DMS 273 treated with DMSO at 0.1 percent for 48 hours (cell line): ENCODE measurements at regions not wholly inside any gene's neighbourhood (a gene's known extent, or its start where the extent isn't known, plus 50 kb on each side); places are given as distances from the start of the nearest gene placed in this dataset.
"Not testable (repeated sequence)": the region's sequence is repeated elsewhere in the genome, so short reads cannot be mapped to it uniquely, and the experiment has no call there.

Experiments
- DNase-seq: peaks from one replicate; lab custom pipeline; 2025; lab: John Stamatoyannopoulos, UW

DNA sequence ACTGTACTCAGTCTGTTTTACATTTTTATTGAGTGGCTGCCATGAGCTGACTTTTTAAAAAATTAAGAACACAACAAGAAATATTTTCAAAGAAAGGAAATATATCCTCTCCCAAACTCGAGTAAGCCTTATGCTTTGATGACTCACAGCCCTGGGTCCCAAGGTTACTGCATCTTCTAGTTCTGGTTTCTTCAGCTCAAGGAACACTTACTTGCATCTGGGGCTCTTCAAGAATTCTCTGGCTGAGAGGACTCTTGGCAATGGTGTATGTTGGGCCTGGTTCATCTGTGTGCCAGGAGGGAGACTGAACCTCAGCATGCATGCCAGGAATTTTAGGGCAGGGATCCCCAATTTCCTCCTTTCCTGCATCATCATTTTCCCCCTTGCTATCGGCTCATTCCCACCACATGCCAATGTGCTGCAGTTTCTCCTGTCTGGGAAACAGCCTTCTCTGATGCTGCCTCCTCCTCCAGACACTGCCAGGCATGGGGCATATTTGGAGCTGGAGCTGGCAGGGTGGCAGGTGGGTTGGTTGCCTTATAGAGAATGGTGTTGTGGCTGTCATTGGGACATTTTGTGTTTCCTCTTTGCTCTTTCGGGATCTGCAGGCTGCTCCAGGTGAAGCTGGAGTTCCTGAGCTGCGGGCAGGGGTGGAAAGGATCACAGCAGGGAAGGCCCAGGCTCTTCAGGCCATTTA lies 192.2 kb upstream of the HS6ST1 start:
- no peak for DNase-seq

DNA sequence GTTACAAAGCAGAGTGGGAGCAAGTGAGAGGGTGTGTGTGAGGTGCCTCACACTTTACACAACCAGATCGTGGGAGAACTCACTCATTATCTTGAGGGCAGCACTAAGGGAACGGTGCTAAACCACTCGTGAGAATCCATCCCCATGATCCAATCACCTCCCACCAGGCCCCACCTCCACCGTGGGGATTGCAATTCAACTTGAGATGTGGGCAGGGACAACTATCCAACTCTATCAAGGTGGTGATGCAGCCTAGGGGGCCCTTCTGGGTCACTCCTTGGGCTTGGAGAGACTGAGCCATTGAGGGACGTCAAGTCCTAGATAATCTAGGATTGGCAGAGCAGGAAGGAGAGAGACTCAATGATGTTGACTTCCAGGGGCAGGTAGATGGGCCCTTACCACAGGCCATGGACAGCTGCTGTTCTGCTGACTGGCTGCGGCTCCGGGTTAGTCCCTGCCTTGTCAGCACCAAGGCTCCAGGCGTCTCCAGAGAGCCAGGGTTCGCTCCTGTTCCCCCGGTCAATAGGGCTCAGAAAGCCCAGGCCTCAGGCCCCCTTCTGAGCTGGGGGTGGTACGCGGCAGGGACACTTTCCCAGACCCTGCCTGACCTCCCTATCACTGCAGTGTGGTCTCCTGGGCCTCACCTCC lies 193.2 kb upstream of the HS6ST1 start:
- no peak for DNase-seq

DNA sequence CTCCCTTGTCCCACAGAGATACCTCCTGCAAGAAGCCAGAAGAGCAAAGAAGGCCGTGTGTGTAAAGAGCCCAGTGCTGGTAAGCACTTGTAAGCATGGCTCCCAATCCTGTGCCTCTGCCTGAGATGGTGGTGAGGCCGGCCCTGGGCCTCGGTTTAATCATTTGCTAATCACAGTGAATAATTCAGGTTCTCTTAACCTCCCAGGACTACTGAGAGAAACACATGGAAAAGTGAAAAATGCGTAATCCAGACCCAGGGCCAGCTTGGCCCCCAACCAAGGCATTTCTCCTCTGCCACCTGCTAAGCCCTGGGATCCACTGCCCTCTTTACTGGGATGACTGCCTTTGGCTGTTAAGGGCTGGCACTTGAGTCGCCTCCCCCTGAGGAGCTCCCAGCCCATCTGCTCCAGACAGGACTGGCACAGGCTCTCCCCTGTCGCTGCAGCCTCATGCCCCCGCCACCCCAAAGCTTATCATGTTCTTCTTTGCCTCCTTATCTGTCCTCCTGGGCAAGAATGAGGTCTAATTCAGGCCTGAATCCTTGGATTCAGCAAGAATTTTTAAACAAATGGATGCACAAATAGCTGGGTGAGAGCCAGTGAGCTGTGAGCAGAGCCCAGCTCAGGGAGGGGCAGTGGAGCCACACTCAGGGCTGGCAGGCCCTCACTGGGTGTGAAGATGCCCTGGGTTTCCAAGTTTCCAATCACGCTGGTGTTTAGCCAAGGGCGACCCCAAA lies 193.9 kb upstream of the HS6ST1 start:
- DNase-seq = no peak

GRCh38 chr2:128513116-128513960 lies 194.7 kb upstream of the HS6ST1 start:
- no peak for DNase-seq

DNA sequence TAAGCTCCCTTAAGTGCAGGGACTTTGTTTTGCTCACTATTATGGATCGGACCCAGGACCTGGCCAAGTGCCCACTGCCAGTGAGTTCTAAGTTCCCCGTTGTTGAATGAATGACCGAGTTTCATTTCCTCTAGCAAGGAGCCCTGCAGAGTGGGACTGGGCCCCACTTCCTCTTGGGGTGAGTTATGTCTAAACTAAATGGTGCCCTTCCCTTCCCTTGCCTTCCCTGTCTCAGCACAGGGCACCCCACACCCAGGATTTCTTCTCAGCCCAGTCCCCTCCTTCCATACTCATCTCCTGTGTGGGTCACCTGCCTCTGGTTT lies 195.3 kb upstream of the HS6ST1 start:
- no peak for DNase-seq

- DNase-seq = no peak
These were observed 195.9 kb upstream of the HS6ST1 start for GRCh38 chr2:128514555-128514955.

- no peak for DNase-seq
These were observed 198.3 kb upstream of the HS6ST1 start for GRCh38 chr2:128516938-128517337.

DNA sequence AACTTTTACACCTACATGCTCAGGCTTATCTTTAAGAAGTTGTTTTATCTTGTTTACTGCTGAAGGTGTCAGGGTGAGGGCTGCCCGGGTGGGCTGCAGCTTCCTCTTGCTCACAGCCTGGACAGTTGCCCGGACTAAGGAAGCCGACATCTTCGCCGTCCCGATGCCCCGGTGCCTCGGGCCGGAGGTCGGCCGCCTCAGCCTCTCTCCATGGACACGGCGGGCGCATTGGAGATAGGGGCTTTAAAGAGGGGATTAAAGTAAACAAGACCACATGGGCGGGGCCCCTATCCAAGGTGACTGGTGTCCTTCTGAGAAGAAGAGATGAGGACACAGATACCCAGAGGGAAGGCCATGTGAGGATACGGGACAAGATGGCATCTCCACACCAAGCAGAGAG lies 200.4 kb upstream of the HS6ST1 start:
- not testable (repeated sequence) for DNase-seq

DNA sequence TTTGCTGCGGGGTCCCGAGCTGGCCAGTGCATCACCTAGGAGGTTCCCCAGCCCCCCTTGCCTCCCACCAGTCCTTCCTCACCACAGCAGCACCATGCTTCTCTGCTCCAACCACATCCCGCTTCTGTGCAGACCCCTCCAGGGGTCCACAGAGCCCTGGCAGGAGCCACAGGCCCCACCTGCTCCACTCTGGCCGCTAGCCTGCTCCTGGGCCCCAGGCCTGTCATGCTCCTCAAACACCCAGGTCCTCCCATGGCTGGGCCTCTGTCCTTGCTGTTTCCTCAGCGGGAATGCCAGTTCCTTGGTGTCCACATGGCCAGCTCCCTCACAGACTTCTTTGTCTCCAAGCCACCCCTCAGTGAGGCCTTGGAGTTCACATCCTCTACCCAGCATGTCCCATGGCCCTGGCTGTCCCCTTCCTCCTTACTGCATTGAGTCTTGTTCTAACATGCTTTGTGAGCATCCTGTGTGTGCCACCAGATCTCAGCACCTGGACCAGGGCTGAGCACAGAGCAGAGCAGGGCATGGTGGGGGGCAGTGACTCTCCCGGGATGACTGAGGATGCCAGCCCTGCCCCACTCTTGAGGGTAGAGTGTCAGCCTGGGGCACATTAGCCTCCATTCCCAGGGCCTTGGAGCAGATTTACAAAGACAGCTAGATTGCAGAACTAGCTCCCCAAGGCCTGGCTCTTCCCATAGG lies 201.0 kb upstream of the HS6ST1 start:
- no peak for DNase-seq

DNA sequence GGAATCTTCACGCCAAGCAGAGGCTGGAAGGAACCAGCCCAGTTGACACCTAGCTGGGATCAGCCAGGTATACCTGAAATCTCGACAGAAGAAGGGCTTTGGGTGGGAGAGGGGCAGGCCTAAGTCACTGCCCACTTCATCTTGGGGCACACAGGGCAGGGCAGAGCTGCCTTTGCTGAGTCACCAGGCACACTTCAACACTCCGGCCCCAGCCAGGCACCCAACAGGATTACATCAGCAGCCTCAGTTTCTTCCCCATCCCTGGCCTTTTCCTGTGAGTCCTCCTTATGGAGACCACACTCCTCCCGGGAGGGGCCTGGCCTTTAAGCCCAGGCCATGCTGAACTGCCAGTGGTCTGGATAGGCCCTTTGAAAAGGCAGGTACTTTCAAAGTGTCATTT lies 201.7 kb upstream of the HS6ST1 start:
- DNase-seq = no peak

DNA sequence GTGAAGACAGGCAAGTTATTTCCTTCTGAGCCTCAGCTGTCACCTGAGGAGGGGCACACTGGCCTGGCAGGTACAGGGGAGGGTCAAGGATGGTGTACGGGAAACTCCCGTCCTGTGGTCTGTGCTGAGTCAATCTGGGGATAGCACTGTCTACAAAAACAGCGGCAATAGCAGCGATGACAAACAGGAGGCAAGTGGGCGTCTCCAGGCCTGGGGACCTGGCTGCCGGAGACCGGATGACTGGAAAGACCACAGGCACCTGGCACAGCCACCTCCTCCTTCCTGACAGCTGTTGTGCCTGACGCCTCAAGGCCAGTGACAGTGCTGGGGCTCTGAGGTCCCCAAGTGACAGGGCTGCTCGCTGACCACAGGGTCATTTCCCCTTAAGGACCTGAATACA lies 202.1 kb upstream of the HS6ST1 start:
- DNase-seq = no peak

DNA sequence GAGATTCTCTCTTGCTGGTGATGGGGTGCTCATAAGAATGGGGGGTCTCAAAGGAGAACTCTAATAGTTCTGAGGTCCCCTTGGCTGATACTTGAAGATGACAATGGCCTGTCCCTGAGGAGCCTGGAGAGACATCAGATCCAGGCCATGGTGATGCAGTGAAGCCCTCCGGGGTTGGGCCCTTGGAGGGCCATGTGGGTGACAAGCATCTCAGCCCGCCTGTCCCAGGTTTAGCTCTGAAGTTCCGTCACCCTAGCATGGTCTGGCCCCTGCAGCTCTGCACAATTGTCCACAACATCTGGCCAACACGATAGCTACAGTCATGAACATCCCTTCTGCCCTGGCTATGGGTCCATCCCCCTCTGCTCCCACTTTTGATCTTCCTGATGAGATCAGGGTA lies 202.8 kb upstream of the HS6ST1 start:
- DNase-seq = no peak

- no peak for DNase-seq
These were observed 204.2 kb upstream of the HS6ST1 start for GRCh38 chr2:128522829-128523228.

- no peak for DNase-seq
These were observed 204.8 kb upstream of the HS6ST1 start for GRCh38 chr2:128523457-128523856.

GRCh38 chr2:128524183-128524582 lies 205.5 kb upstream of the HS6ST1 start:
- DNase-seq = no peak

GRCh38 chr2:128525653-128526052 lies 207.0 kb upstream of the HS6ST1 start:
- no peak for DNase-seq

GRCh38 chr2:128526455-128526976 lies 207.8 kb upstream of the HS6ST1 start:
- no peak for DNase-seq

GRCh38 chr2:128528133-128528532 lies 209.5 kb upstream of the HS6ST1 start:
- no peak for DNase-seq

DNA sequence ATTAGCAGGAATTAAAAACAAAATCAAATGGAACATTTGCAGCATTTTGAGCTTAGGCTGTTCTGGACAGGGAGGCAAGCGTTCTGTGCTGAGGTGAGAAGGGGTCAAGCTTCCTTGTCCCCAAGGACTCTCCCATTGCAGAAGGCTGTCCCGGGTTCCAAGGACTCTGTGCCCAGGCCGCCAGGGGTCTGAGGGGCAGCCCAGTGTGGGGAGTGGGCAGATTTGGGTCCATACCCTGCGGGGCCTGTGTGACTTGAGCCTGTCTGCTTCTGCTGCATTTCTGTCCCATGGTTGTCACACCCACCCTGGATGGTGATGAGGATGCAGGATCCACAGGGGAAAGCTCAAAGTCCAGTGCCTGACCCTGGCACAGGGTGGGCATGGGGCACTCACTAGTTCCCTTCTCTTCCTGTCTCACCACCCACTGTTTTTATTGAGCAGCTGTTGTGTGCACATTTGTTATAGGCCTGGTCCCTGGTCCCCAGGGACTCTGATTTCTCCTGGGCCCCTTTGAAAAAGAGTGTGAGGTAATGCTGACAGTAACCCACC lies 211.4 kb upstream of the HS6ST1 start:
- no peak for DNase-seq

- no peak for DNase-seq
These were observed 213.2 kb upstream of the HS6ST1 start for GRCh38 chr2:128531856-128532255.

DNA sequence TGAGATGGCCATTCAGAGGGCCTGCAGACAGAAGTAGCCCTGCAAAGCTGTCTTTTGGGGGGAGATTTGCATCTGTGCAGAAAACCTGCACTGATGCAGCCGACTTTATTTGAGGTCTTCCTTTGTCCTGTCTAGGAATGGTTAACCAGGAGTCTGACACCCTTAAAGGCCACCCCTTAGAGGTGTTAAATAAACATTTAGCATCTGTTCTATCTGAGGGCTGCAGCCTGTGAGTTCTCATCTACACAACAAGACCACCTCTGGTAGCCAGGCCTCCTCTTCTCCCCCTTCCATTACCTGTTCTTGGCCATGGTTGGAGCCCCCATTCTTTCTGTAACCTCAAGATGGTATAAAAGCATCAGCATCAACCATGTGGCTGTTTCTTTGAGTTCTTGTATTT lies 214.4 kb upstream of the HS6ST1 start:
- no peak for DNase-seq
